ENCODE measurements at regions not wholly inside any gene's neighbourhood (a gene's known extent, or its start where the extent isn't known, plus 50 kb on each side); places are given as distances from the start of the nearest gene placed in this dataset.

- H3K9me3 ChIP-seq (ENCODE audit: insufficient read depth, low read length) = no peaks in the 10 kb centered on the region
- no peaks in the 10 kb centered on the region for H3K4me1 ChIP-seq (ENCODE audit: low read length)
- no peak overlapping the region for H3K4me2 ChIP-seq (ENCODE audit: low read length)
- H4K20me1 ChIP-seq (ENCODE audit: insufficient read depth, low read length) = no peaks in the 10 kb centered on the region
- no peaks in the 10 kb centered on the region for H3K27me3 ChIP-seq (ENCODE audit: low read depth, low read length)
- TF ChIP-seq, protein P1, sequence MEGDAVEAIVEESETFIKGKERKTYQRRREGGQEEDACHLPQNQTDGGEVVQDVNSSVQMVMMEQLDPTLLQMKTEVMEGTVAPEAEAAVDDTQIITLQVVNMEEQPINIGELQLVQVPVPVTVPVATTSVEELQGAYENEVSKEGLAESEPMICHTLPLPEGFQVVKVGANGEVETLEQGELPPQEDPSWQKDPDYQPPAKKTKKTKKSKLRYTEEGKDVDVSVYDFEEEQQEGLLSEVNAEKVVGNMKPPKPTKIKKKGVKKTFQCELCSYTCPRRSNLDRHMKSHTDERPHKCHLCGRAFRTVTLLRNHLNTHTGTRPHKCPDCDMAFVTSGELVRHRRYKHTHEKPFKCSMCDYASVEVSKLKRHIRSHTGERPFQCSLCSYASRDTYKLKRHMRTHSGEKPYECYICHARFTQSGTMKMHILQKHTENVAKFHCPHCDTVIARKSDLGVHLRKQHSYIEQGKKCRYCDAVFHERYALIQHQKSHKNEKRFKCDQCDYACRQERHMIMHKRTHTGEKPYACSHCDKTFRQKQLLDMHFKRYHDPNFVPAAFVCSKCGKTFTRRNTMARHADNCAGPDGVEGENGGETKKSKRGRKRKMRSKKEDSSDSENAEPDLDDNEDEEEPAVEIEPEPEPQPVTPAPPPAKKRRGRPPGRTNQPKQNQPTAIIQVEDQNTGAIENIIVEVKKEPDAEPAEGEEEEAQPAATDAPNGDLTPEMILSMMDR (IDR thresholded peaks at IDR 0.05; ENCODE audit: low read depth, low read length) = no peak
- TF ChIP-seq EZH2phosphoT487 (IDR thresholded peaks at IDR 0.05; ENCODE audit: low read depth) = no peak
- no peak overlapping the region for H3K27ac ChIP-seq (ENCODE audit: low read length)
- no peak overlapping the region for H3K9ac ChIP-seq (ENCODE audit: low read length)
- H3K36me3 ChIP-seq (replicated peaks; ENCODE audit: low read depth, low read length) = no peaks in the 10 kb centered on the region
- H2AFZ ChIP-seq (ENCODE audit: low read depth, low read length) = no peak overlapping the region
- no peak overlapping the region for H3K4me3 ChIP-seq (ENCODE audit: low read length)
- no peaks in the 10 kb centered on the region for H3K79me2 ChIP-seq (ENCODE audit: low read length)
Observed at GRCh38 chr13:18978447-18978846, 203.2 kb downstream of the TUBA3C start.

DNA sequence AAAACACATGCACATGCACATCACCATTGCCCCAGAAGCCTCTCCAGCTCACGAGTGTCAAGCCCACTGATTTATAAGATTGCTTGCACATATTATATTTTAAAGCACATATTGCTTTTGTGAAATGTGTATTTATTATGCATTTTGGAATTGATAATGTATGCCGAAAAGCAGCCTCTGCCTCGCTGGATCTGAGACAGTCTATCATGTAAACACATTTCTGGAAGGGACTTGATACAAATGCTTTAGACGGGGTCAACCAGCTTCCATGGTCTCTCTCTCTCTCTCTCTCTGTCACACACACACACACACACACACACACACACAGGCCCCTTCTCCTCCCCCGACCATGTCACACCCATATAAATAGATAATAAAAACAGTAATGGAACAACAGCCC is 203.8 kb downstream of the TUBA3C start:
- Histone ChIP-seq H3K4me2 (ENCODE audit: low read length) (no peak overlapping the region), H3K9ac (ENCODE audit: low read length) (no peak overlapping the region), H3K9me3 (ENCODE audit: insufficient read depth, low read length) (no peaks in the 10 kb centered on the region), H2AFZ (ENCODE audit: low read depth, low read length) (no peak overlapping the region), H3K4me3 (ENCODE audit: low read length) (no peak overlapping the region), H3K79me2 (ENCODE audit: low read length) (no peaks in the 10 kb centered on the region), H3K27me3 (ENCODE audit: low read depth, low read length) (no peaks in the 10 kb centered on the region), H4K20me1 (ENCODE audit: insufficient read depth, low read length) (no peaks in the 10 kb centered on the region), H3K4me1 (ENCODE audit: low read length) (no peaks in the 10 kb centered on the region), H3K27ac (ENCODE audit: low read length) (no peak overlapping the region), H3K36me3 (replicated peaks; ENCODE audit: low read depth, low read length) (no peaks in the 10 kb centered on the region)
- TF ChIP-seq, protein P1 (IDR thresholded peaks at IDR 0.05; ENCODE audit: low read depth, low read length) = no peak
- TF ChIP-seq EZH2phosphoT487 (IDR thresholded peaks at IDR 0.05; ENCODE audit: low read depth) = no peak

DNA sequence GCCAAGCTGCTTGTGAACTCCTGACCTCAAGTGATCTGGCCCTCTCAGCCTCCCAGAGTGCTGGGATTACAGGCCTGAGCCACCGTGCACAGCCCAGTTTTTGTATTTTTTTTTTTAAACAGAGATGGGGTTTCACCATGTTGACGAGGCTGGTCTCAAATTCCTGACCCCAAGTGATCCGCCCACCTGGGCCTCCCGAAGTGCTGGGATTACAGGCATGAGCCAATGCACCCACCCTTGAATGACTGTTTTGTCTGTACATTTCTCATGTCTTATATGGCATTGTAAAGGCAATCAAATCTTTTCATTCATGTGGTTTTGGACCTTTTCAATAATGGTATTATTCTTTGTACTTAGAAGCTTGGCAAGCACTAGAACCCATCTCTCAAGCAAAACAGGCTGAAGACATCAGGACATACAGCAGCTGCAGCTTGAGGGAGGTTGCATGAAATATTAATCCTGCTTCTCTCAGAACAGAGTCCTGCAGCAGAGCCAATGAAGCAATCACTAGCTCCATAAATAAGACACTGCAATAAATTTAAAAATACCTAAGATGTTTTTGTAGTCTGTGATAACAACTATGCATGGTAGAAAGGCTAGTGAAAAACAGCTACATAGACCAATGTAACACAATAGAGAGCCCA is 209.9 kb downstream of the TUBA3C start:
- no peaks in the 10 kb centered on the region for H3K27me3 ChIP-seq (ENCODE audit: low read depth, low read length)
- no peak overlapping the region for H2AFZ ChIP-seq (ENCODE audit: low read depth, low read length)
- no peaks in the 10 kb centered on the region for H3K79me2 ChIP-seq (ENCODE audit: low read length)
- H3K4me1 ChIP-seq (ENCODE audit: low read length) = no peaks in the 10 kb centered on the region
- H3K9ac ChIP-seq (ENCODE audit: low read length) = no peak overlapping the region
- no peak overlapping the region for H3K4me2 ChIP-seq (ENCODE audit: low read length)
- TF ChIP-seq, protein P1 (IDR thresholded peaks at IDR 0.05; ENCODE audit: low read depth, low read length) = no peak
- TF ChIP-seq EZH2phosphoT487 (IDR thresholded peaks at IDR 0.05; ENCODE audit: low read depth) = no peak
- no peak overlapping the region for H3K4me3 ChIP-seq (ENCODE audit: low read length)
- no peak overlapping the region for H3K27ac ChIP-seq (ENCODE audit: low read length)
- H3K36me3 ChIP-seq (replicated peaks; ENCODE audit: low read depth, low read length) = no peaks in the 10 kb centered on the region
- no peaks in the 10 kb centered on the region for H3K9me3 ChIP-seq (ENCODE audit: insufficient read depth, low read length)
- no peaks in the 10 kb centered on the region for H4K20me1 ChIP-seq (ENCODE audit: insufficient read depth, low read length)

GRCh38 chr13:18965347-18965855 is 216.2 kb downstream of the TUBA3C start:
- no peaks in the 10 kb centered on the region for H3K79me2 ChIP-seq (ENCODE audit: low read length)
- no peaks in the 10 kb centered on the region for H4K20me1 ChIP-seq (ENCODE audit: insufficient read depth, low read length)
- H3K9me3 ChIP-seq (ENCODE audit: insufficient read depth, low read length) = no peaks in the 10 kb centered on the region
- H3K27ac ChIP-seq (ENCODE audit: low read length) = no peak overlapping the region
- no peaks in the 10 kb centered on the region for H3K4me1 ChIP-seq (ENCODE audit: low read length)
- H3K4me3 ChIP-seq (ENCODE audit: low read length) = no peak overlapping the region
- TF ChIP-seq EZH2phosphoT487 (IDR thresholded peaks at IDR 0.05; ENCODE audit: low read depth) = no peak
- TF ChIP-seq, protein P1 (IDR thresholded peaks at IDR 0.05; ENCODE audit: low read depth, low read length) = no peak
- H3K27me3 ChIP-seq (ENCODE audit: low read depth, low read length) = no peaks in the 10 kb centered on the region
- H3K9ac ChIP-seq (ENCODE audit: low read length) = no peak overlapping the region
- H3K4me2 ChIP-seq (ENCODE audit: low read length) = no peak overlapping the region
- no peaks in the 10 kb centered on the region for H3K36me3 ChIP-seq (replicated peaks; ENCODE audit: low read depth, low read length)
- no peak overlapping the region for H2AFZ ChIP-seq (ENCODE audit: low read depth, low read length)
